GM19372 (cell line): ENCODE measurements at regions not wholly inside any gene's neighbourhood (a gene's known extent, or its start where the extent isn't known, plus 50 kb on each side); places are given as distances from the start of the nearest gene placed in this dataset.
"Not testable (repeated sequence)": the region's sequence is repeated elsewhere in the genome, so short reads cannot be mapped to it uniquely, and the experiment has no call there.

Experiments used
- ATAC-seq: cut with Tn5 transposase; IDR thresholded peaks from one replicate; pipeline ENCODE4 v1.9.1; 2021; ENCODE audit warnings: mild to moderate bottlenecking, low read depth, moderate library complexity; ENCODE audit not compliant: unreplicated experiment

- no peak for ATAC-seq
Observed at GRCh38 chr2:114248648-114249047, 193.8 kb upstream of the DPP10 start.

DNA sequence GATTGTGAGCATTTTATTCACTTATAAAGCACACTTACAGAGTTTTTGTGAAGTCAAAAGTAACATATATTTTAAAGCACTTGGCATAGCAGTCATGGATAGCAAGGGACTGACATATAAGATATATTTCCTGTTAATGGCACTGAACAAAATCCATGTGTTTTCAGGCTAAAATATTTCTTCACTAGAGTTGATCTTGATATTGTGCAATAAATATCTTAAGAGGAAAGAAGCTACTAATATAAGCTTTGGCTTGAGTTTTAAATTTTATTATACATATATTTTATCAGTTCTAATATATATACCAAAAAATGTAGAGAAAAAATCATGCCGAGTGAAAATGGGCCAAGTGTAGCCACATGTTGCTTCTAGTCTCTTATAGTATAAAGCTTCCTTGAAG, 189.7 kb upstream of the DPP10 start:
- ATAC-seq: no peak

DNA sequence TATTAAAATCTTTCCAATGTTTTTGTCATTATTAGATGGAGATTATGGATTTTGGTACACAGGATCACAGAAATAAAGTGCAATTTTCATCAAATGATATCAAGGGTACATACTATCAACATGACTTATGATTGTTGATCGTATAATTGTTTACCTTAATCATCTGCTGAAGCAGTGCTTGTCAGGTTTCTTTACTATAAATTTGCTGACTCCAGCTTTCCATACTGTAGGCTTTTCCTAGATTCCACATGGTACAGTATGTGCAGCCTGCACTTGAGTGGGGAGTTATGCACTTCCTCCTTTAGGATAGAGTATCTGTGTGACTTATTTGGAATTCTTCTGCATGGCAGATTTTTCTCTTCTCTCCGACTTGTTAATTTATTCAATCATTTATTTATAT, 187.6 kb upstream of the DPP10 start:
- no peak for ATAC-seq

GRCh38 chr2:114259389-114259788, 183.1 kb upstream of the DPP10 start:
- no peak for ATAC-seq

DNA sequence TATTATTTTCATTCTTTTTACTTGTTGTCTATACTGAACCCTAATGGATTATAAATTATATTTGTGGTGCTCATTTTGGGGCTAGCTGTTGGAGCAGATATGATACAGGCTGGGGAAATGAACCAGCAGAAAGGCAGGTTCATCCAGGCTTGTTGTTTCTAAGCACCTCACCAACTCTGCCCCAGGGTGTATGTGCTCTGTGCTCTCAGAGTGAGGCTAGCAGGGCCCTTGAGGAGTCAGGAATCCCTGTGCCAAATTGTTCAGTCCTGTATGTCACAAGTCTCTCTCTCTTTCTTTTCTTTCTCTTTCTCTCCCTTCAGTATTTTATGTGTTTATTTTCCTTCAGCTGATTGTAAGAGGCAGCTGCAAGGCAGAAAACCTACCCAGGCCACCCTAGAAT, 181.1 kb upstream of the DPP10 start:
- no peak for ATAC-seq

GRCh38 chr2:114265261-114265660, 177.2 kb upstream of the DPP10 start:
- no peak for ATAC-seq

GRCh38 chr2:114274957-114275356, 167.5 kb upstream of the DPP10 start:
- ATAC-seq: no peak

DNA sequence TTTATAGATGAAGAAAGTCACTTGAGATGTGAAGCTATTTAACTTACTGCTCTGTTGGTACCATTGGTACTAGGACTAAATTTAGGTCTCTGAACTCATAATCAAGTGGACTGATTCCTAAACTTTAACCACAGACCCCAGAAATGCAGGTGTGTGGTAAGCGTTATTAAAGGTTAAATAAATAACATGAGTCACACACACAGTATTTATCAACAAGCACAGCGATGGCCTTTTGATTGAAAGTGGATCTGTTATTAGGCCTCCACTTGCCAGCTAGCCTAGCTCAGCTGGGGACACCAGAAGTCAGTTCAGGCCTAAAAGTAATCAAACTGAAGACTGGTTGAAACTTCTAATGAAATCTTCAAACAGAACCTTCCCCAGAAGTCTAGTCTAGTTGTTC, 161.3 kb upstream of the DPP10 start:
- ATAC-seq: no peak

DNA sequence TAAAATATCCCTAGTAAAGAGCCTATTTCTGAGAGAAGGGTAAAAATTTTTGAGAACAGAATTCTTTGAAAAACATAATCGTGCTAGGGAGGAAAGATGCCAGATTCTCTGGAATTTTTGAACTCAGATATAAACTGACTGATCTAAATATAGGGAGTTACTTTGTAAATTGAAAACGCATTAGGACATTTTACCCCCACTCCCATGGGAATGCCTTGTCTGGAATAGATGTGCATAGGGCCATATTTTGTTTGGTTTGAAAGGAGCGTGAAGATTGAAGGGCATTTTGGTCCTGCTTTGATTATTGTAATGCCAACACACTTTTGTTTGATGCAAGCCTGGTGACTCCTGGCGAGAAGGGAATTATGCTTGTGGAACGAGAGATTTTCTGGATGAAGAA, 158.7 kb upstream of the DPP10 start:
- ATAC-seq: no peak

GRCh38 chr2:114286438-114286837, 156.0 kb upstream of the DPP10 start:
- ATAC-seq: no peak

DNA sequence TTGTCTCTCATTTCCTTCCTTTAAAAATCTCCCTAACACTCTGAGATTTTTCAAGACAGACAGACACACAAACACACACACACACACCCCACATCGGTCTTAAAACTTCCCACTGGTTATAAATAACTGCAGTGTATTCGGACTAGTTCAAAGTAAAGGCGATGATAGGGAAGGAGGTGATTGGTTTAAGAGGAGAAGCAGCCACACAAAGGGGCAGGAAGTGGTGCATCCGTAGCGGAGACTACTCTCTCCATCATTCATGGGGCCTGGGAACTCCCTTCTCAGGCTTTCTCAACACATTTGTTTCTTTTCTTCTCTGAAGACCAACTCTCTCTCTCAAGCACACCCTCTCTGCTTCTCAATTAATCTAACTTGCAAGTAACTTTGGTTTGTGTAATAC, 149.1 kb upstream of the DPP10 start:
- ATAC-seq: no peak

DNA sequence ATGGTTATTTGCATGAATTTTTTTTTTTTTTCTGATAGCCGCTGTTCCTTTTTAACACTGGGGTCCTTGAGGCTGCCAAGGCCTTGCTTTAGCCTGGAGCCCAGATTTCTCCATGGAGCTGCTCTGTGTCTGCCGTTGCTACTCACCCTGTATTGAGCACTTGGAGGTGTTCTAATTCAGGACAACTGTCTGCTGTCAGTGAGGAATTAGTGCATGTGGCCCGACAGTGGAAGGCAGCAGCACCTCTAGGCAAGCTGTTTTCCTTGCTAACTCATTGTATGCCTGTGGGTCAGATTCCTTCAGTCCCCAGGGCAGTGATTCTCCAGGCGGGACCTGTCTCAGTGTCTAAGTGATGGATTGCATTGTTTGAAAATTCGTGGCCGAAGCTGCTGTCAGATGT, 147.7 kb upstream of the DPP10 start:
- ATAC-seq: no peak

DNA sequence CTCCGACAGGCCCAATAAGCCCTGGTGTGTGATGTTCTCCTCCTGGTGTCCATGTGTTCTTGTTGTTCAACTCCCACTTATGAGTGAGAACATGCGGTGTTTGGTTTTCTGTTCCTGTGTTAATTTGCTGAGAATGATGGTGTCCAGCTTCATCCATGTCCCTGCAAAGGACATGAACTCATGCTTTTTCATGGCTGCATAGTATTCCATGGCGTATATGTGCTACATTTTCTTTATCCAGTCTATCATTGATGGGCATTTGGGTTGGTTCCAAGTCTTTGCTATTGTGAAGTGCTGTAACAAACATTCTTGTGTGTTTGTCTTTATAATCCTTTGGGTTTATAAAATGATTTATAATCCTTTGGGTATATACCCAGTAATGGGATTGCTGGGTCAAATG, 142.1 kb upstream of the DPP10 start:
- not testable (repeated sequence) for ATAC-seq

GRCh38 chr2:114316532-114317300, 125.7 kb upstream of the DPP10 start:
- ATAC-seq: no peak

DNA sequence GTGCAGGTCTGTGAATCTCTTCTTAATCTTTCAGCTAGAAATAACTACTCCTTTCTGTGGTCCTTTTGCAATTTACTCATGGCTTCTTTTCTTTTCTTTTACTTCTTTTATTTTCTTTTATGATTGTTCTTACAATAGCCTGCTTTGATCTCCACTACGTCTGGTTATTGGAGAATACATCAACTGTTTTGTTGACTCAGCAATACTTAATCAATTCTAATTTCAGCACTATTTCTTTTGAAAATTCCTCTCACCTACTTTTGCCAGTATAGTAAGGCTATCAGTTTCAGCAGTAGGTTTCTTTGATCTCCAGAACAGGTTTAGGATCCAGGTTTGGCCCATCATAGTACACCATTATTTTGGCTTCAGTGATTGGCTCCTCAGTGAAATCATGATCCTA, 111.8 kb upstream of the DPP10 start:
- ATAC-seq: no peak

- no peak for ATAC-seq
Observed at GRCh38 chr2:114331934-114332333, 110.5 kb upstream of the DPP10 start.

GRCh38 chr2:114345246-114345645, 97.2 kb upstream of the DPP10 start:
- no peak for ATAC-seq

- ATAC-seq: no peak
Observed at GRCh38 chr2:114346658-114347057, 95.8 kb upstream of the DPP10 start.

DNA sequence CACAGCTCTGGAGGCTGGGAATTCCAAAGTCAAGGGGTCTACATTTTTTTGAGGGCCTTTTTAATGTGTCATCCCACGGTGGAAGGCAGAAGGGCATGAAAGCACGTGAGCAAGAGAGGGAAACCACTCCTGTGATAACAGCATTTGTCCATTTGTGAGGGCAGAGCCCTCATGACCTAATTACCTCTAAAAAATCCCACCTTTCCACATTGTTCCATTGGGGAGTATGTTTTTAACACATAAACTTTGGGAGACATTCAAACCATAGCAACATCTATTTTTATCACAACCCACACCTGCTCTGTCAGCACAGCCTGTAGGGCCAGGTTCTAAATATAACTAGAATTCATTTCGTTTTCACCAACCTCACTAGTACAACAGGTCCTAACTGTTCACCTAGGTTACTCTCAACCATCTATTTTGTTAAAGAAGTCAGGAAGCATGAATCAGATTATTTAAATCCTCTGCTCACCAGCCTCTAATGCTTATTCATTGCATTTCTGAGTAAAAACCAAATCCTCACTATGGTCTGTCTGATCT, 92.2 kb upstream of the DPP10 start:
- ATAC-seq: no peak

GRCh38 chr2:114352988-114353387, 89.5 kb upstream of the DPP10 start:
- ATAC-seq: no peak

DNA sequence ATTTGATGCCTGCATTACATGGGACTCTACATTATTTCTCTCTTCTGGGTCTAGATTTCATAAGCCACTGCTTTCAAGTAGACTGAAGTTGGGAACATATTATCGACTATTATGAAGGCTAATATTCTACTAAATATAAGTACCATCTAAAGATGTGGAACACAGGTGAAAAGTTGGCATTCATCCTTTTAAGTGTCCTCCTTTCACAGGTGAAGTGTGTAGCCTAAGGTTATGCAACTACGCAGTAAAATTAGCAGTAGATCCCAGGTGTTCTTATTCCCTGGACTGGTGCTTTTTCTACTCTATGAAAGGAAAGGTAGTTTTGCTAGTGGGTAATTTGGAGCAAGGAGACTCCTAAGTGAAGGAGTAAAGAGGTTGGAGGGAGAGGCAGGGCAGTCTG, 88.2 kb upstream of the DPP10 start:
- no peak for ATAC-seq

GRCh38 chr2:114368705-114369104, 73.7 kb upstream of the DPP10 start:
- no peak for ATAC-seq

- not testable (repeated sequence) for ATAC-seq
Observed at GRCh38 chr2:114371721-114372120, 70.7 kb upstream of the DPP10 start.
